ENCODE measurements at regions not wholly inside any gene's neighbourhood (a gene's known extent, or its start where the extent isn't known, plus 50 kb on each side); places are given as distances from the start of the nearest gene placed in this dataset.

- no peak for DNase-seq
Measured at GRCh38 chr10:2494399-2494798, 572.9 kb upstream of the PFKP start.

- no peak for DNase-seq
Measured at GRCh38 chr10:2488446-2489005, 578.8 kb upstream of the PFKP start.

GRCh38 chr10:2487921-2488320, 579.4 kb upstream of the PFKP start:
- DNase-seq: no peak

GRCh38 chr10:2478656-2479055, 588.7 kb upstream of the PFKP start:
- DNase-seq: no peak

GRCh38 chr10:2476812-2477553, 590.4 kb upstream of the PFKP start:
- no peak for DNase-seq

- no peak for DNase-seq
Measured at GRCh38 chr10:2476218-2476811, 591.0 kb upstream of the PFKP start.

GRCh38 chr10:2475711-2476217, 591.6 kb upstream of the PFKP start:
- DNase-seq: no peak

GRCh38 chr10:2471811-2472210, 595.5 kb upstream of the PFKP start:
- no peak for DNase-seq

GRCh38 chr10:2469802-2470201, 597.5 kb upstream of the PFKP start:
- no peak for DNase-seq

- no peak for DNase-seq
Measured at GRCh38 chr10:2464483-2464882, 602.9 kb upstream of the PFKP start.

- DNase-seq: no peak
Measured at GRCh38 chr10:2463316-2463715, 604.0 kb upstream of the PFKP start.

- no peak for DNase-seq
Measured at GRCh38 chr10:2462581-2462980, 604.8 kb upstream of the PFKP start.

- DNase-seq: no peak
Measured at GRCh38 chr10:2460812-2461211, 606.5 kb upstream of the PFKP start.

- no peak for DNase-seq
Measured at GRCh38 chr10:2459713-2460112, 607.6 kb upstream of the PFKP start.

GRCh38 chr10:2456834-2457233, 610.5 kb upstream of the PFKP start:
- no peak for DNase-seq

GRCh38 chr10:2445370-2445769, 622.0 kb upstream of the PFKP start:
- no peak for DNase-seq

GRCh38 chr10:2439983-2440382, 627.4 kb upstream of the PFKP start:
- DNase-seq: no peak

- DNase-seq: no peak
Measured at GRCh38 chr10:2439000-2439399, 628.3 kb upstream of the PFKP start.

GRCh38 chr10:2438248-2438939, 629.0 kb upstream of the PFKP start:
- DNase-seq: no peak

GRCh38 chr10:2436933-2437332, 630.4 kb upstream of the PFKP start:
- no peak for DNase-seq

GRCh38 chr10:2431961-2432360, 635.4 kb upstream of the PFKP start:
- DNase-seq: no peak

- no peak for DNase-seq
Measured at GRCh38 chr10:2427412-2427811, 639.9 kb upstream of the PFKP start.

GRCh38 chr10:2425320-2425719, 642.0 kb upstream of the PFKP start:
- DNase-seq: no peak

GRCh38 chr10:2414562-2414961, 652.8 kb upstream of the PFKP start:
- DNase-seq: no peak

Data from stimulated activated CD4-positive, alpha-beta T cell treated with anti-CD3 and anti-CD28 coated beads, Interleukin-12 subunit alpha, Interleukin-12 subunit beta, amount 100 ng/mL, for 4 hours (primary cell).